Adipocyte (in vitro differentiated cells): ENCODE measurements at regions not wholly inside any gene's neighbourhood (a gene's known extent, or its start where the extent isn't known, plus 50 kb on each side); places are given as distances from the start of the nearest gene placed in this dataset.

ENCODE experiments used
- DNase-seq: peaks from one replicate; pipeline ENCODE4 v3.0.0-alpha.2; 2015; ENCODE audit warnings: low read depth
- H3K27me3 ChIP-seq: replicated peaks from 2 replicates; pipeline ENCODE4 v1.7.0; 2013; ENCODE audit warnings: mild to moderate bottlenecking, low read length, moderate library complexity; ENCODE audit not compliant: control insufficient read depth, insufficient read depth
- H3K36me3 ChIP-seq: 2 replicates; pipeline ENCODE4 v1.7.0; 2013; ENCODE audit warnings: low read length, mild to moderate bottlenecking, moderate library complexity; ENCODE audit not compliant: control insufficient read depth, insufficient read depth, severe bottlenecking
- H3K4me1 ChIP-seq: 2 replicates; pipeline ENCODE4 v1.7.0; 2013; ENCODE audit warnings: mild to moderate bottlenecking, low read length, moderate library complexity; ENCODE audit not compliant: control insufficient read depth, insufficient read depth
- H3K4me3 ChIP-seq: 2 replicates; pipeline ENCODE4 v1.7.0; 2013; ENCODE audit warnings: mild to moderate bottlenecking, low read length, moderate library complexity
- H3K9ac ChIP-seq: 2 replicates; pipeline ENCODE4 v1.7.0; 2013; ENCODE audit warnings: mild to moderate bottlenecking, low read length, moderate library complexity
- H3K9me3 ChIP-seq: 2 replicates; pipeline ENCODE4 v1.7.0; 2013; ENCODE audit warnings: mild to moderate bottlenecking, low read length, moderate library complexity; ENCODE audit not compliant: control insufficient read depth

- Histone ChIP-seq H3K9ac (no peak overlapping the region), H3K4me1 (no peaks in the 10 kb centered on the region), H3K36me3 (no peaks in the 10 kb centered on the region), H3K9me3 (no peaks in the 10 kb centered on the region), H3K27me3 (no peaks in the 10 kb centered on the region), H3K4me3 (no peak overlapping the region)
- DNase-seq, result no peak
Observed at GRCh38 chr4:15130441-15130840, 128.2 kb downstream of the CPEB2 start.

- Histone ChIP-seq H3K36me3 (no peaks in the 10 kb centered on the region), H3K4me1 (no peaks in the 10 kb centered on the region), H3K9me3 (peaks cover 6% of the 10 kb centered on the region), H3K27me3 (no peaks in the 10 kb centered on the region), H3K9ac (no peak overlapping the region), H3K4me3 (no peak overlapping the region)
- DNase-seq, result no peak
Observed at GRCh38 chr4:15131551-15131950, 129.3 kb downstream of the CPEB2 start.

GRCh38 chr4:15132739-15133138 is 130.5 kb downstream of the CPEB2 start:
- peak; percentile 28 for DNase-seq
- Histone ChIP-seq H3K27me3 (no peaks in the 10 kb centered on the region), H3K4me3 (no peak overlapping the region), H3K36me3 (no peaks in the 10 kb centered on the region), H3K9me3 (peaks cover 9% of the 10 kb centered on the region), H3K9ac (no peak overlapping the region), H3K4me1 (no peaks in the 10 kb centered on the region)

- no peak overlapping the region for H3K4me3 ChIP-seq
- H3K27me3 ChIP-seq, result no peaks in the 10 kb centered on the region
- no peaks in the 10 kb centered on the region for H3K4me1 ChIP-seq
- H3K9ac ChIP-seq, result no peak overlapping the region
- no peak for DNase-seq
- peaks cover 9% of the 10 kb centered on the region for H3K9me3 ChIP-seq
- no peaks in the 10 kb centered on the region for H3K36me3 ChIP-seq
Observed at GRCh38 chr4:15139599-15139998, 137.3 kb downstream of the CPEB2 start.

- Histone ChIP-seq H3K9ac (no peak overlapping the region), H3K36me3 (no peaks in the 10 kb centered on the region), H3K9me3 (no peaks in the 10 kb centered on the region), H3K27me3 (no peaks in the 10 kb centered on the region), H3K4me3 (no peak overlapping the region), H3K4me1 (no peaks in the 10 kb centered on the region)
- DNase-seq, result no peak
Observed at GRCh38 chr4:15142201-15142600, 139.9 kb downstream of the CPEB2 start.

- Histone ChIP-seq H3K4me1 (no peaks in the 10 kb centered on the region), H3K4me3 (no peak overlapping the region), H3K9ac (no peak overlapping the region), H3K9me3 (no peaks in the 10 kb centered on the region), H3K27me3 (no peaks in the 10 kb centered on the region), H3K36me3 (no peaks in the 10 kb centered on the region)
- no peak for DNase-seq
Observed at GRCh38 chr4:15143551-15143950, 141.3 kb downstream of the CPEB2 start.

- no peak overlapping the region for H3K9ac ChIP-seq
- no peak overlapping the region for H3K4me3 ChIP-seq
- H3K4me1 ChIP-seq, result peaks cover 8% of the 10 kb centered on the region
- peak; percentile 29 for DNase-seq
- no peaks in the 10 kb centered on the region for H3K27me3 ChIP-seq
- no peaks in the 10 kb centered on the region for H3K9me3 ChIP-seq
- H3K36me3 ChIP-seq, result no peaks in the 10 kb centered on the region
Observed at GRCh38 chr4:15144249-15144966, 142.1 kb downstream of the CPEB2 start.

- no peaks in the 10 kb centered on the region for H3K9me3 ChIP-seq
- no peak overlapping the region for H3K4me3 ChIP-seq
- DNase-seq, result no peak
- peaks cover 13% of the 10 kb centered on the region for H3K4me1 ChIP-seq
- H3K36me3 ChIP-seq, result no peaks in the 10 kb centered on the region
- H3K9ac ChIP-seq, result no peak overlapping the region
- H3K27me3 ChIP-seq, result no peaks in the 10 kb centered on the region
Observed at GRCh38 chr4:15144967-15145295, 142.7 kb downstream of the CPEB2 start.

- Histone ChIP-seq H3K36me3 (no peaks in the 10 kb centered on the region), H3K4me3 (no peak overlapping the region), H3K4me1 (peaks cover 18% of the 10 kb centered on the region), H3K9ac (no peak overlapping the region), H3K27me3 (no peaks in the 10 kb centered on the region), H3K9me3 (no peaks in the 10 kb centered on the region)
- DNase-seq, result no peak
Observed at GRCh38 chr4:15145709-15146108, 143.4 kb downstream of the CPEB2 start.

- no peak for DNase-seq
- no peak overlapping the region for H3K4me3 ChIP-seq
- H3K27me3 ChIP-seq, result no peaks in the 10 kb centered on the region
- peaks cover 18% of the 10 kb centered on the region for H3K4me1 ChIP-seq
- no peaks in the 10 kb centered on the region for H3K9me3 ChIP-seq
- no peak overlapping the region for H3K9ac ChIP-seq
- H3K36me3 ChIP-seq, result no peaks in the 10 kb centered on the region
Observed at GRCh38 chr4:15147714-15148113, 145.4 kb downstream of the CPEB2 start.

- DNase-seq, result no peak
- Histone ChIP-seq H3K4me1 (peaks cover 18% of the 10 kb centered on the region), H3K4me3 (no peak overlapping the region), H3K9me3 (no peaks in the 10 kb centered on the region), H3K9ac (no peak overlapping the region), H3K27me3 (no peaks in the 10 kb centered on the region), H3K36me3 (no peaks in the 10 kb centered on the region)
Observed at GRCh38 chr4:15148199-15148598, 145.9 kb downstream of the CPEB2 start.

- H3K9ac ChIP-seq, result no peak overlapping the region
- peaks cover 18% of the 10 kb centered on the region for H3K4me1 ChIP-seq
- no peaks in the 10 kb centered on the region for H3K27me3 ChIP-seq
- H3K4me3 ChIP-seq, result no peak overlapping the region
- no peak for DNase-seq
- H3K9me3 ChIP-seq, result no peaks in the 10 kb centered on the region
- H3K36me3 ChIP-seq, result no peaks in the 10 kb centered on the region
Observed at GRCh38 chr4:15148691-15149090, 146.4 kb downstream of the CPEB2 start.
